GM12892 (cell line): ENCODE measurements at regions not wholly inside any gene's neighbourhood (a gene's known extent, or its start where the extent isn't known, plus 50 kb on each side); places are given as distances from the start of the nearest gene placed in this dataset.

Experiments
- POLR2AphosphoS5 ChIP-seq: IDR thresholded peaks from 2 replicates; pipeline ENCODE4 v1.6.1; 2011; ENCODE audit warnings: low read depth, low read length, control low read depth
- TAF1 ChIP-seq: IDR thresholded peaks from 2 replicates; pipeline ENCODE4 v1.6.1; 2011; ENCODE audit warnings: low read depth, mild to moderate bottlenecking, control low read depth, low read length, borderline replicate concordance

- TF ChIP-seq POLR2AphosphoS5 (no peak), TAF1 (no peak)
These were observed 152.7 kb downstream of the GXYLT1 start for GRCh38 chr12:41992022-41992421.
